Stimulated activated naive B cell treated with anti-CD40 and anti-IgM and Interleukin-4, amounts not matched to agents 10 μg/mL and 1 μg/mL and 100 μg/mL, for 72 hours (primary cell): ENCODE measurements at regions not wholly inside any gene's neighbourhood (a gene's known extent, or its start where the extent isn't known, plus 50 kb on each side); places are given as distances from the start of the nearest gene placed in this dataset.
A peak's percentile ranks its signal among the peaks of the same experiment; 100 is the strongest.
"Not testable (repeated sequence)": the region's sequence is repeated elsewhere in the genome, so short reads cannot be mapped to it uniquely, and the experiment has no call there.

Experiments used
- ATAC-seq, 2 donors: fragments of 150-1000 bp; cut with Tn5 transposase; replicated peaks; 2 replicates each; pipeline ENCODE4 v1.10.0; 2021; ENCODE audit warnings: moderate library complexity in 1 of 2
- DNase-seq: peaks from one replicate; pipeline ENCODE4 v3.0.0; 2021
- H3K27ac Mint-ChIP-seq: one replicate; pipeline ENCODE4 v1.8.0; 2022; ENCODE audit warnings: mild to moderate bottlenecking, mixed read lengths
- H3K27me3 Mint-ChIP-seq, 2 donors: one replicate each; pipeline ENCODE4 v1.8.0; 2022; ENCODE audit warnings: mixed read lengths in 2 of 2
- H3K36me3 Mint-ChIP-seq, 2 donors: one replicate each; pipeline ENCODE4 v1.8.0; 2022; ENCODE audit warnings: mixed read lengths in 2 of 2, mild to moderate bottlenecking in 1 of 2
- H3K4me1 Mint-ChIP-seq, 2 donors: one replicate each; pipeline ENCODE4 v1.8.0; 2022; ENCODE audit warnings: mixed read lengths in 2 of 2, mild to moderate bottlenecking in 1 of 2
- H3K4me3 Mint-ChIP-seq, 2 donors: one replicate each; pipeline ENCODE4 v1.8.0; 2022; ENCODE audit warnings: mild to moderate bottlenecking in 2 of 2, mixed read lengths in 2 of 2, moderate library complexity in 1 of 2
- H3K9me3 Mint-ChIP-seq, 2 donors: one replicate each; pipeline ENCODE4 v1.8.0; 2022; ENCODE audit warnings: mixed read lengths in 2 of 2, mild to moderate bottlenecking in 1 of 2

DNA sequence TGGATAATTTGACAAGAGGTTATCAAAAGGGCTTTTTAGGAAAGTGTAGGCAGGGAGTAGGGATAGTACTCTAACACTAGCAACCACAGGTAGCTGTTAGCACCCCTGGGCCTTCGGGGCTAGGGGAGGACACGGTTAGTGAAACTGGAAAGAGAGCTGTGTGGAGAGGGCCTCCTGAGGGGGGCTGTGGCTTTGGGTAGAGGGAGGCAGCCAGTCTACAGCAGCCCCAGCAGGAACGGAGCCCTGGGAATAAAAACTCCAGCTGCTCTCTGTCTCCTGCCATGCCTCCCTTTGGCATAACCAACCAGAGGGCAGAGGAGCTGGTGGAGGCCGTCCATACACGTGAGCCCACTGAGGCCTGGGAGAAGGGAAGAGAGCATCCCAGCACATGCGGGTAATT, 223.2 kb downstream of the FOXD2 start:
- DNase-seq (no peak), ATAC-seq (no peak)
- H3K9me3 Mint-ChIP-seq = peaks cover 0 to 2% of the 10 kb centered on the region in 2 donors
- no peaks in the 10 kb centered on the region for H3K4me1 Mint-ChIP-seq
- no peak overlapping the region for H3K4me3 Mint-ChIP-seq
- peaks cover 7 to 11% of the 10 kb centered on the region in 2 donors for H3K27me3 Mint-ChIP-seq
- H3K27ac Mint-ChIP-seq = no peak overlapping the region
- H3K36me3 Mint-ChIP-seq = no peaks in the 10 kb centered on the region

DNA sequence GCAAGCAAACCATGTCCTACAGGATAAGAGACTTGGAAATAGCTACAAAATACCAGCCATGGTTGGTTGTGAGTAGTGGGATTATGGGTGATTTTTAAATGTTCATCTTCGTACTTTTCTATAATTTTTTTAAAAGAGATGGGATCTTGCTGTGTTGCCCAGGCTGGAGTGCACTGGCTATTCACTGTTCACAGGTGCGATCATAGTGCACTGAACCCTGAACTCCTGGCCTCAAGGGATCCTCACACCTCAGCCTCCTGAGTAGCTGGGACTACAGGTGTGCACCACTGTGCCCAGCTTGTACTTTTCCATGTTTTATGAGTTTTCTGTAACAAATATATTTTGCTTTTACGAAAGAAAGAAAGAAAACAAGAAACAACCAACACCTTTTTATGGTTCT, 224.2 kb downstream of the FOXD2 start:
- no peak overlapping the region for H3K4me3 Mint-ChIP-seq
- no peaks in the 10 kb centered on the region for H3K36me3 Mint-ChIP-seq
- DNase-seq (no peak), ATAC-seq (no peak)
- peaks cover 3 to 5% of the 10 kb centered on the region in 2 donors for H3K27me3 Mint-ChIP-seq
- peaks cover 0 to 2% of the 10 kb centered on the region in 2 donors for H3K9me3 Mint-ChIP-seq
- H3K27ac Mint-ChIP-seq = no peak overlapping the region
- H3K4me1 Mint-ChIP-seq = no peaks in the 10 kb centered on the region

DNA sequence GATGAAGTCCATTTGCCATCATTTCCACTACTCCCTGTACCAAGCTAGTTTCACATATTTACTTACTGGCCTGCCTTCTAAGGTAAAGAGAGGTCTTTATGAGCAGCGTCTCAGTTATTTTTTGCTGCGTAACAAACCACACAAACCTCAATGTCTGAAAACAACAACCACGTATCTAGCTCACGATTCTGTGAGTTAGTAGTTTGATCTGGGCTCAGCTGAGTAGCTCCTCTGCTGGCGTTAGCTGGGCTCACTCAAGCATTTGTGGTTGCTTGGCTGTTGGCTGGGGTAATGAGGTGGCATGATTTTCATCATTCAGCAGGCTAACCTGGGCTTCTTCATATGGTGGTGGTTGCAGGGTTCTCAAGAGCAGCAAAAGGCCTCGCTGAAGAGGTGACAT, 225.4 kb downstream of the FOXD2 start:
- peaks cover 0 to 3% of the 10 kb centered on the region in 2 donors for H3K27me3 Mint-ChIP-seq
- peak; percentile 12 to 25 for ATAC-seq

DNA sequence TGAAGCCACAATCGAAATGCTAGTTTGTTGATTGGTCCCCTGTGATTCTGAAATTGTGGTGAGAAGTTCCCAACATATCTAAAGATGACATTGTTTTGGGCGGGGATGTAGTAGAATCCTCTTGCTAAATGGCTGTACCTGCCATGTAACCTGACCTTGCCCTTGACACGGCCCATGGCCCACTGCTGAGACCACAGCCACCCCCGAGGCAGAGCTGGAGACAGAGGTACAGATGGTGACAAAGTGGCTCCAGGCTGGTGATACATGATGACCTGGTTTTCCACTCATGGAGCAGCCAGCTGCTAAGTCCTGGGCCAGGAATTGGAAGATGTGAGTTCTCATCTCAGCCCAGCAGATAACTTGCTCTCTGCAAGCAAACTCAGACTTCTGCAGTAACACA, 226.5 kb downstream of the FOXD2 start:
- Mint-ChIP-seq H3K36me3 (no peaks in the 10 kb centered on the region), H3K27me3 (peaks cover 0 to under 1% of the 10 kb centered on the region in 2 donors), H3K27ac (no peak overlapping the region), H3K4me1 (no peaks in the 10 kb centered on the region), H3K9me3 (peaks cover 0 to 2% of the 10 kb centered on the region in 2 donors), H3K4me3 (no peak overlapping the region)
- no peak for ATAC-seq
- no peak for DNase-seq

More for the DNA sequence above, 225.4 kb downstream of the FOXD2 start:
- Mint-ChIP-seq H3K4me1 (no peaks in the 10 kb centered on the region), H3K4me3 (no peak overlapping the region), H3K27ac (no peak overlapping the region), H3K36me3 (no peaks in the 10 kb centered on the region), H3K9me3 (peaks cover 0 to 2% of the 10 kb centered on the region in 2 donors)
- no peak for DNase-seq

DNA sequence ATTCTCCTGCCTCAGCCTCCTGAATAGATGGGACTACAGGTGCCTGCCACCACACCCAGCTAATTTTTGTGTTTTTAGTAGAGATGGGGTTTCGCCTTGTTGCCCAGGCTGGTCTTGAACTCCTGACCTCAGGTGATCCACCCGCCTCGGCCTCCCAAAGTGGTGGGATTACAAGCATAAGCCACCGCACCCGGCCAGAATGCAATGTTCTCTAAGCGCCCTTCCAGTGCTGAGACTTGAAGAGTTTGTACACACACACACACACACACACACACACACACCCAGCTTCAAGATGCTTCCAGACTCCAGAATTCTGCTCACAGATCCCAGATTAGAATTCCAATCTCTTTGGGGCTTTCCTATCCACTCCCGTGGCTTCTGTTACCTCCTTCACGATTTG, 227.1 kb downstream of the FOXD2 start:
- H3K36me3 Mint-ChIP-seq, H3K9me3 Mint-ChIP-seq, H3K4me1 Mint-ChIP-seq, DNase-seq, H3K27ac Mint-ChIP-seq, ATAC-seq, H3K4me3 Mint-ChIP-seq, H3K27me3 Mint-ChIP-seq: not testable (repeated sequence)

DNA sequence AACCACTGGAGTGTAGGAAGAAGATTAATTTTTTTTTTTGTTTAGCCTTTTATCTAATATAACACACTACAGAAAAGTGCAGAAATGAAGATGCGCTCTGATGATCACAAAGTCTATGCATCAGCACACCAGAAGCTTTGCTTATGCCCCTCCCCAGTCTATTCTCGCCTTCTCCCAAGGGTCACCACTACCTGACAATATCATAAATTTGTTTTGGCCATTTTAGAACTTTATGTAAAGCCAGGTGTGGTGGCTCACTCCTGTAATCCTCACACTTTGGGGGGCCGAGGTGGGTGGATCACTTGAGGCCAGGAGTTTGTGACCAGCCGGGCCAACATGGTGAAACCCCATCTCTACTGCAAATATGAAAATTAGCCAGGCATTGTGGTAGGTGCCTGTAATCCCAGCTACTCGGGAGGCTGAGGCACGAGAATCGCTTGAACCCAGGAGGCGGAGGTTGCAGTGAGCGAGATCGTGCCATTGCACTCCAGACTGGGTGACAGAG, 231.3 kb downstream of the FOXD2 start:
- Mint-ChIP-seq H3K9me3 (peaks cover 3 to 4% of the 10 kb centered on the region in 2 donors), H3K27ac (no peak overlapping the region), H3K4me3 (no peak overlapping the region), H3K27me3 (peaks cover 0 to 3% of the 10 kb centered on the region in 2 donors), H3K4me1 (no peaks in the 10 kb centered on the region), H3K36me3 (peaks cover 0 to 4% of the 10 kb centered on the region in 2 donors)
- ATAC-seq (no peak), DNase-seq (no peak)

DNA sequence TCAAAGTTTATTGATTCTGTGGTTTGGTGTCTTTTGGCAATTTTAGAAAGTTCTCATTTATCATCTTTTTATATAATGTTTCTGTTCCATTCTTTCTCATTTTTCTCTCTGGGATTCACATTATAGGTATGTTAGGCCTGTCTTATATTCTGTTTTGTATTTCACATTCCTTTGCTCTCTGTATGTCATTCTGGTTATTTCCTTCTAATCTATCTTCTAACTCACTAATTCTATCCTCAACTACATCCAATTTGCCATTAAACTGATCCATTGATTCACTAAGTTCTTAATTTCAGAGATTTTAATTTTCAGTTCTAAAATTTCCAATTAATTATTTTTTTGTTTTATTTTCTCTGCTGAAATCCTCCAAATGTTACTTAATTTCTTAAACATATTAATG, 234.8 kb downstream of the FOXD2 start:
- no peak for DNase-seq
- Mint-ChIP-seq H3K4me3 (no peak overlapping the region), H3K27me3 (peaks cover 0 to 3% of the 10 kb centered on the region in 2 donors), H3K36me3 (peaks cover 0 to 4% of the 10 kb centered on the region in 2 donors), H3K27ac (no peak overlapping the region), H3K9me3 (peaks cover 3 to 11% of the 10 kb centered on the region in 2 donors), H3K4me1 (no peaks in the 10 kb centered on the region)
- ATAC-seq = no peak

DNA sequence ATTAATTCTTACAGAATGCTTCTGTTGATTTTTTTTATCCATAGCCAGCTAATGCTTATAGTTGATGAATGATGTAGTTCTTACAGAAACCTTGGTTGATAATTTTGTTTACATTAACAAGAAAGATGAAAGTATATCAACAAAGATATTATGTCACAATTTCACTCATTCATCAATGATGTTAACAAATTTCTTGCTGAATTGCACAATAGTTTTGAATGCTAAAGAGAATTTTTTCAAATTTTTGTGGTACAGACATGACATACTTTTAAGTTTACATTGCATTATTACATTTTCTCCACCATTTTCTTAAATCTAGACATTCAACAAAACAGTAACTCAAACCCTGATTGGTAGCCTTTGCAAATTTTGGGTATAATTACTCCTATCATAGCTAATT, 236.3 kb downstream of the FOXD2 start:
- H3K27me3 Mint-ChIP-seq = peaks cover 0 to 8% of the 10 kb centered on the region in 2 donors
- no peaks in the 10 kb centered on the region for H3K4me1 Mint-ChIP-seq
- ATAC-seq (no peak), DNase-seq (no peak)
- no peak overlapping the region for H3K4me3 Mint-ChIP-seq
- H3K9me3 Mint-ChIP-seq = peaks cover 3 to 11% of the 10 kb centered on the region in 2 donors
- H3K36me3 Mint-ChIP-seq = peaks cover 0 to 4% of the 10 kb centered on the region in 2 donors
- no peak overlapping the region for H3K27ac Mint-ChIP-seq

DNA sequence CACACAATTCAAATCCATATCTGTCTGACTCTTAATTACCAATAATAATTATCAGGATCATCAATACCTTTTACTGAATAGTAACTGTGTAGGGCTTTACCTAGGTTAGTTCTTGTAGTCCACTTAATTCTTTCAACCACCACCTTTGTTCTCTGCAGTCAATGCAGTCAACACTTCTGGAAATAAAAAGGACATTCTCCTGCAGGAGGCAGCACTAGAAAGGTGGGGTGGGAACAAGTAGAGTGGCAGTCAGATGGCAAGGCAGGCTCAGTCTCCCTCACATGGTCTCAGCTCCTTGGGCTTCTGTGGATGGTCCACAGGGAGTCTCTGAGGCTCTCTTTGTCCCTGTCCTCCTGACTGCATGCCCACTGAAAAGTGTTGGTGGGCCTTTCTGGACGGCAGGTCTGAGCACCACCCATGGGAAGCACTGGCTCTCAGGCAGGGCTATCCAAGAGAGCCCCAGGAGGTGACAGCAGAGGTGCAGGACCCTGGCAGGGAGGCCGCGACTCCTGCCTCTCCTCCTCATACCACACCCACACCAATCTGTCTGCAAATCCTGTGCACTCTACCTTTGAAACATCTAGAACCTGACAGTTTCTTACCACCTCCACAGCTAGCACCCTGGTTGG, 237.3 kb downstream of the FOXD2 start:
- Mint-ChIP-seq H3K4me1 (peaks cover 0 to 4% of the 10 kb centered on the region in 2 donors), H3K27ac (no peak overlapping the region), H3K4me3 (no peak overlapping the region), H3K27me3 (peaks cover 0 to 8% of the 10 kb centered on the region in 2 donors), H3K9me3 (peaks cover 3 to 11% of the 10 kb centered on the region in 2 donors), H3K36me3 (peaks cover 0 to 4% of the 10 kb centered on the region in 2 donors)
- ATAC-seq (no peak), DNase-seq (no peak)

DNA sequence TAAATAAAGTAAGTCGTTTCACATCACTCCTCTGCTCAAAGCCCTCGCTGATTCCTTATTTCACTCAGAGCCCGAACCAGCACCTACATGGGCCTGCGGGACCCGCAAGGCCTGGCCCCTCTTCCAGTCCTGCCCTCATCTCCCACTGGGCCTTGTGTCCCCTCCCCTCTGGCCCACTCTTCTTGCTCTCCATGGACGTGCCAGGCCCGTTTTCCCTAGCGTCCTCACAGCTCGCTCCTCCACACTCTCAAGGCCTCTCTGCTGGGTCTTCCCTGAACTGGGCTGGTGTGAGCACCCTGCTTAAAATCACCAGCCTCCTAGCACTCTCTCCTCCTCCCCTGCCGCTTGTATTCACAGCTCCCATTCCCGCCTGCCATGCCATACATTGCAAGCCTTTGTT, 237.9 kb downstream of the FOXD2 start:
- peaks cover 0 to 8% of the 10 kb centered on the region in 2 donors for H3K27me3 Mint-ChIP-seq
- H3K9me3 Mint-ChIP-seq = peaks cover 3 to 11% of the 10 kb centered on the region in 2 donors
- H3K36me3 Mint-ChIP-seq = peaks cover 0 to 4% of the 10 kb centered on the region in 2 donors
- H3K4me1 Mint-ChIP-seq = peaks cover 0 to 4% of the 10 kb centered on the region in 2 donors
- no peak overlapping the region for H3K4me3 Mint-ChIP-seq
- no peak overlapping the region for H3K27ac Mint-ChIP-seq
- DNase-seq (no peak), ATAC-seq (no peak)

DNA sequence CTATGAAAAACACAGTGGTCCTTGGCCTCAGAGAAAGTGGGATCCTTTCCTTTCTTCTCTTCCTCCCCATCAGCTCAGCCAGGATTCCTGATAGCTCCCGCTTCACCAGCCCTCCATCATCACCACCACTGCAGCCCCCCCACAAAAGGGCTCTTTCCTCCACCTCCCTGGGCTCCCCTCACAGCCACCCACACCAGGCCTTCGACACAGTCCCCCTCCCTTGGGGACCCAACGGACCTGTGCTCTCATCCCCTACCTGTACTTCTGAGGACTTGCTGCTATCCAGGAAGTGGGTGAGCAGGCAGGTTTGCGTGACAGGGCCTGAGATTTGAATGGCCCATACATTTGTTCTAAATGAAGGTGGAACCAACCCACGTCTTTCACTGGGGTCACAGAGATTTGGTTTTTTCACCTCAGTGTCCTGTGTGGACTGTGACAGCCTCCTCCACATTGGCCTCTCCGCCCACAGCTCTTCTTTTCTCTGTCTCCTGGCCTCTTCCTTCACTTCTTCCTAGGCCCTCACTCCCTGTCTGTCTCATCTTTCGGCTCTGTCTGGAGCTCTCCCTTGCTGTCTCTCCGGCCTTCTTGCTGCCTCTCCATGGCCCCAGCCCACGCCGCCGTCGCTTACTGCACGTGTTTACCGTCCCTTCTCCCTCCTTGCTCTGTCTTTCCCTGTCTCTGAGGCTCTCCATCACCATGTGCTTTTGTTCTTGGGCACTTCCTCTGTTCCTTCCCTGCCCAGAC, 238.6 kb downstream of the FOXD2 start:
- H3K9me3 Mint-ChIP-seq = peaks cover 3 to 11% of the 10 kb centered on the region in 2 donors
- H3K4me1 Mint-ChIP-seq = peaks cover 0 to 4% of the 10 kb centered on the region in 2 donors
- peaks cover 0 to 8% of the 10 kb centered on the region in 2 donors for H3K27me3 Mint-ChIP-seq
- H3K4me3 Mint-ChIP-seq = no peak overlapping the region
- ATAC-seq = no peak
- H3K36me3 Mint-ChIP-seq = peaks cover 0 to 4% of the 10 kb centered on the region in 2 donors
- no peak for DNase-seq
- no peak overlapping the region for H3K27ac Mint-ChIP-seq

DNA sequence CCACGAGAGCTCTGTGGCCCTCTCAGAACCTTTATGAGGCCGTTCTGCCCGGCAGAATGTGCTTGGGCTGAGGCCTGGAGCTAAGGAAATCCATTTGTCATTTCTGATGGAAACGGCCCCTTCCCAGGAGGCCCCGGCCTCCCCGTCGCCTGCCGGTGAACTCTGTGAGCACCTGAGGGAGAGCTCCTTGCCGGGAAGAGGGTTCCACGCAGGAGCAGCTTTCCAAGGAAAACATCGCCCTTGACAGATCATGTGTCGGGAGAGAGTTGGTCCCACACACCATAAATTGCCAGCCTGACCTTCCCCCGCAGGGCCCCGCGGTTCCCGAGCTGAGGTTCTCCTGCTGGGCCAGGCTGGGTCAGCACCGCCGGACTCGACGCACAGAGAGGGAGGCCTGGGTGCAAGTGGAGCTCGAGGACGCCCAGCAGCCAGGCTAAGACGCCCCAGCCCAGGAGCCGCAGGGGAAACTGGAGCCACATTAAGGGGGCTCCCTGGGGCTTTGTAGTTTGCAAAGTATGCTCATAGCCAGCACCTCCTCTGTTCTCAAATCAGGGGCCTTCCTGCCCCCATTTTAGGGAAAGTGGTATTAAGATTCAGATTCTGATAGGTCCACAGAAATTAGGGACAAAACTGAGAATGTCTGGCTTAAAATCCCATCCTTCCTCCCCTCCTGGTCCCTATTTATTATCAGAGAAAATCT, 239.5 kb downstream of the FOXD2 start:
- ATAC-seq (no peak), DNase-seq (no peak)
- Mint-ChIP-seq H3K4me1 (peaks cover 0 to 4% of the 10 kb centered on the region in 2 donors), H3K27ac (no peak overlapping the region), H3K9me3 (peaks cover 3 to 10% of the 10 kb centered on the region in 2 donors), H3K36me3 (peaks cover 0 to 4% of the 10 kb centered on the region in 2 donors), H3K27me3 (peaks cover 0 to 8% of the 10 kb centered on the region in 2 donors), H3K4me3 (no peak overlapping the region)

DNA sequence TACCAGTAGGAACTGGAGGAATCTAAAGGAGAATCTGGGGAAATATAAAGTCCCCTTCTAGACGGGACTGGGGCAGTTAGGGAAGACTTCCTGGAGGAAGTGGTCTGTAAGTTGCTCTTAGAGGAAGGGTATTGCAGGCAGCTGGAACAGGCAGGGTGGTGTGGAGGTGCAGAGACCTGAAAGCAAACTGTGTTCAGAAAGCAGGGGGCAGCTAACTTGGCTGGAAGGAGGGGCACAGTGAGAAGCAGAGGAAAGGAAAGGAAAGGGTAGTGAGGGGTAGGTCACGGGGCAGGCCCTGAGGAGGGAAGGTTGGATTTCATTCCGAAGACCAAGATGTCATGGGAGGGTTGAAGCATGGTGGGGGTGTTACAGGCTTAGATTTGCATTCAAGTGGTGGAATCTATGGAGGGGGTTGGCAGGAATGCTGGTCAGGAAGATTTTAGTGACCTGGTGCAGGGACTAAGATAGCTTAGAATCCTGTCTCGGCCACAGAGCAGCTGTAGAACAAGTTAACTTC, 240.7 kb downstream of the FOXD2 start:
- peaks cover 0 to 6% of the 10 kb centered on the region in 2 donors for H3K9me3 Mint-ChIP-seq
- no peak overlapping the region for H3K27ac Mint-ChIP-seq
- H3K4me3 Mint-ChIP-seq = no peak overlapping the region
- DNase-seq (no peak), ATAC-seq (no peak)
- H3K27me3 Mint-ChIP-seq = peaks cover 0 to 5% of the 10 kb centered on the region in 2 donors
- H3K4me1 Mint-ChIP-seq = peaks cover 0 to 4% of the 10 kb centered on the region in 2 donors
- no peaks in the 10 kb centered on the region for H3K36me3 Mint-ChIP-seq

DNA sequence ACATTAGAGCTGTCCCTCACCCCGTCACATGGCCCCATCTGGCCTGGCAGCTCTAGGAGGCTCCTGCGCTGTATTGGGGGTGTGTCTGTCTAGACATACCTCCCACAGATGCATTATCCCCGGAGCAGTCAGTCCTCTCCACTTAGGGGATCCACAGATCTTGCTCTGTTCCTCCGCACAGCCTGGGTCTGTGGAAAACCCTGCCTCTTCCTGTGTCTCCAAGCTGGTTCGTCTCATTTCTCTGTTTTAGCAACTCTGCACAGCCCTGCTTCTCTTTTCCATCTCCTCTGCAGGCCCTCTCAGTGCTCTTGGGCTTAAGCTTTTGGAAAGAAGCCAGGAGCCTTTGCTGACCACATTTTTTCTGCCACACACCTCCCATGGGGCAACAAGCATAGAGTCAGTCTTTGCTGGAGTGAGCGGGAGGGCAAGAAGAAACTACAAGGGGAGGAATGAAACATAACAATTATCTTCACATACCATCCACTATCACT, 241.5 kb downstream of the FOXD2 start:
- ATAC-seq = peak; percentile 46 to 58
- peaks cover 0 to 5% of the 10 kb centered on the region in 2 donors for H3K27me3 Mint-ChIP-seq
- H3K36me3 Mint-ChIP-seq = no peaks in the 10 kb centered on the region
- H3K9me3 Mint-ChIP-seq = peaks cover 0 to 6% of the 10 kb centered on the region in 2 donors
- H3K4me1 Mint-ChIP-seq = peaks cover 0 to 4% of the 10 kb centered on the region in 2 donors
- no peak overlapping the region for H3K27ac Mint-ChIP-seq
- DNase-seq = no peak
- no peak overlapping the region for H3K4me3 Mint-ChIP-seq
